GOT3 (cell line): ENCODE measurements at regions not wholly inside any gene's neighbourhood (a gene's known extent, or its start where the extent isn't known, plus 50 kb on each side); places are given as distances from the start of the nearest gene placed in this dataset.
"Not testable (repeated sequence)": the region's sequence is repeated elsewhere in the genome, so short reads cannot be mapped to it uniquely, and the experiment has no call there.

ENCODE experiments used
- DNase-seq: peaks from one replicate; lab custom pipeline; 2025; ENCODE audit warnings: mixed read lengths; lab: John Stamatoyannopoulos, UW

DNA sequence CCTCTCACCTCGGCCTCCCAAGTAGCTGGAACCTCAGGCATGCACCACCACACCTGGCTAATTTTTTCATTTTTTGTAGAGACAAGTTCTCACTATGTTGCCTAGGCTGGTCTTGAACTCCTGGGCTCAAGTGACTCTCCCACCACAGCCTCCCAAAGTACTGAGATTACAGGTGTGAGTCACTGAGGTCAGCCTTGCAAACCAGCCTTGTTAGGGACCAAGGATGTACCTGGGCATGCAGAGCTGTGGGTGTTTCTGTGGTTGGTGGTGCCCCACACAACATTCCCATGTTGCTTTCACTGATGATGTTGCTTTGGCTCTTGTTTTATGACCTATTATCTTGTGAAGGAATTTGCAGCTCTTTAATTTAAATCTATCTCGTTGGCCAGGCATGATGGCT, 54.8 kb downstream of the OTUD1 start:
- no peak for DNase-seq

DNA sequence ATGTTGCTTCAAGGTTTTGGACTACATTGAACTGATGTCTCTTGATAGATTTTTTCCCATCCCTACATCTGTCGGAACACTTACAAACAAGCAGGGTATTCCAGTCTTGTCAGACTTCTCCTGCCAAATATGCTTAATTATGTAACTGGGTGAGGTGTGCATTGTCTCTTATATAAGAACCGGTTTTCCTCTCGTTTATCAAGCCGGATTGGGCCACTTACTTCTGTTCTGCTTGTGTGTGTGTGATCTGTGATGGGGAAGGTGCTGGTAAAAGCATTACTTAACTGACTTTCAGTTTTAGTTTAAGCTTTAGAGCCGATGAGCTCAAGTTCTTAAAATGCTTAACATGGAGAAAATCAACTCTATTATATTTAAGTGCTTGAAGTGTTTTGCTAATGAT, 57.9 kb downstream of the OTUD1 start:
- no peak for DNase-seq

DNA sequence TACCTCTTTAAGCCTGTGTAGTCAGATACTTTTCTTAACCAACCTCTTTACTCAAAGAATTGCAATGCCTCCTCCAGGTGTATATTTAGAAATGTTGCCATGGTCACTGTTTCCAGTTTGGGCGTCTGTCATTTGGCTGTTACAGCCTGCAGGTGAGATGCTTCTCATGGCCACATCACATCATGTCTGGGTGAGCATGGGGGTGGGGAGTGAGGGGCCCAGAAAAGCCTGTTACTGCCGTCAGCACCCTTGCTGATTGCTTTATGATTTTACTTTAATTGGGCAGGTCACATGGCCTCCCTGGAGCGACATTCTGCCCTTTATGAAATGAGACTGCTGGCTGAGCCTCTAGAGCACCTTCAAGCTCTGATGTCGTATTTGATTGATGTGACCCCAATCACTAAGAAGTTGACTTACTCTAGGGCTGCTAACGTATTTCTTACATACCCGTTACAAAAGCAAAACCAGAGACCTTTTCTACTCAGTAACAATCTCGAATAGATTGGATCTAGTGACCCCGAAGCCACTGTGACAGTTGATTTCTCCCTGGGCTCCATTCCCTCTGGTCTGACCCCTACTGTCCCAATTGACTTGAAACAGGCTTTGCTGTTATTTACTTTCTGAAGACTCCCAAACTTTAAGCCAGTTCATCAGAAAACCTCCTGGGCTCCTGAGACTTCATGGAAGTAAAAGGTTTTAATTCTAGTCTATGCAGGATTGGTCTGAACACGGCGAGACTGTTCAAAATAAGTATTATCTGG, 60.7 kb downstream of the OTUD1 start:
- no peak for DNase-seq

DNA sequence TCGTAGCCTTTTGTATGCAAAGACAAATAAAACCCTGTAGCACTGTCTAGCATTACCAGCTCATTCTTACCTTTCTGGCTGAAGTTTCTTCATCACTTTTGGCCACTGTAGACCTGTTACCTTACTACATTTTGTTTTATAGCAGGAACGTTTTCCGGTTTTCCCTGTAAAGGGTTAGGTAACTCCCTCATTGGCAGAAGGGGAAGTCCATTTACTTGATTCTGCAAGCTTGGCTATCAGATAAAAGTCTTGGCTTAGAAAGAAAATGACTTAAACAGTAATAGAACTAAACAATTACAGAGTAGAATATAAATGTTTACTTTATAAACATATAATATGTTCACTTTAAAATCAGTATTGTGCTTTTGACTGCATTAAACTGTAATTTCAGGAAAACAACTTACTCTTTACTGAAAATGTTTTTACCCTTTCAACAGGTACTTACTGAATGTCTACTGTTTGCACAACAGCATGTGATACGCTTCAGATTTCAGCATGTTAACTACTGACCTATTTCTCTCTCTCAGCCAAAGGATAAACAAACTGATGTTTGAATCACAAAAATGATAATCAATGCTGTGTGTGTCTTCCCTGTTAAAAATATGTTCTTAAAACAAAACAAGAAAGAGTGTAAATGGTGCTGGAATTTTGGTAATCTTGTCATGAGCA, 67.1 kb downstream of the OTUD1 start:
- no peak for DNase-seq

DNA sequence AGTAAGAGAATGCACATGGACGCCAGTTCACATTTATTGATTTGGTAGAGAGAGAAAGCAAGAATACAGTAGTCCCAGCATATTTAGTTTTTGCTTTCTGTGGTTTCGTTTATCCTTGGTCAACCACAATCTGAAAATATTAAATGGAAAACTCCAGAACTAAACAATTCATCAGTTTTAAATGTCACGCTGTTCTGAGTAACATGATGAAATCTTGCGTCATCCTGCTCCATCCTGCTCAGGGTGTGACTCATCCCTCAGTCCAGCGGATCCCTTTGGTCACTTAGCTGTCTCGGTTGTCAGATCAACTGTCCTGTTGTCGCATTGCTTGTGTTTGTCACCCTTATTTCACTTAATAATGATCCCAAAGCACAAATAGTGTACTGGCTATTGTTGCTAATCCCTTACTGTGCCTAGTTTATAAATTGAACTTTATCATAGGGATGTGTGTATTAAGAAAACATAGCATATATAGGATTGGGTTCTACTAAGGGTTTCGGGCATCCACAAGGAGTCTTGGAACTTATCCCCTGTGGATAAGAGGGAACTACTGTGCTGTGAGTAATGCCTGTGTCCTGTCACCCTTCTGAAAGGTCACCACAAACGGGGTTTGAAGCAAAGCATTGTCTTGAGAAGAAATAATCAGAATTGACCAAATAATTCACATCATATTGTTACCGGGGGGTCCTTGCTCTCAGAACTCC, 73.6 kb downstream of the OTUD1 start:
- no peak for DNase-seq

DNA sequence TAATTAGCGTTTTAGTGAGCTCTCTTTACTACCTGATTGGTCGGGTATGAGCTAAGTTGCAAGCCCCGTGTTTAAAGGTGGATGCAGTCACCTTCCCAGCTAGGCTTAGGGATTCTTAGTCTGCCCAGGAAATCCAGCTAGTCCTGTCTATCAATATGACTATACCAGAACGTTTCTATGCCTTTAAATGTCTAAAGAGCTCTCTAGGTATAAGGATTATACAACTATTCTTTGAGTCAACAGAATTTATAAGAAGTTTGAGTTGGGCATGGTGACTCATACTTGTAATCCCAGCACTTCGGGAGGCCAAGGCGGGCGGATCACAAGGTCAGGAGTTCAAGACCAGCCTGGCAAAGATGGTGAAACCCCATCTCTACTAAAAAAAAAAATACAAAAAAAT, 74.7 kb downstream of the OTUD1 start:
- DNase-seq: not testable (repeated sequence)

DNA sequence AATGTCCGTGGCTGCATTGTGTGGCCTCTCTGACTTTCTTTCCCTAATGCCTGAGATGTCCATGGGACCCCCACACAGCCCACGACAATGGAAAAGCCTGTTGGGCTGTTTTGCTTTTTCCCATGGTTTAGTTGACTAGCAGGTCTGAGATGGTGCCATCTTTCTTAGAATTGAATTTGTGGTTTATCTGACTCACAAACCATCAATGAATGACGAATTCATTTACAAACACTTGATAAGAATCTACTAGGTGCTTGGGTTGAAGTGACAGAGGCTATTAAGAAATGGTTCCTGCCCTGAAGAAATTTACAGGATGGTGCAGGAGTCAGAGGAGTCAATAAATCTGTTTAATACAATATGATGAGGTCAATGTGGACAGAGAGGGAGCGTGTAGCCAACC, 75.4 kb downstream of the OTUD1 start:
- no peak for DNase-seq

DNA sequence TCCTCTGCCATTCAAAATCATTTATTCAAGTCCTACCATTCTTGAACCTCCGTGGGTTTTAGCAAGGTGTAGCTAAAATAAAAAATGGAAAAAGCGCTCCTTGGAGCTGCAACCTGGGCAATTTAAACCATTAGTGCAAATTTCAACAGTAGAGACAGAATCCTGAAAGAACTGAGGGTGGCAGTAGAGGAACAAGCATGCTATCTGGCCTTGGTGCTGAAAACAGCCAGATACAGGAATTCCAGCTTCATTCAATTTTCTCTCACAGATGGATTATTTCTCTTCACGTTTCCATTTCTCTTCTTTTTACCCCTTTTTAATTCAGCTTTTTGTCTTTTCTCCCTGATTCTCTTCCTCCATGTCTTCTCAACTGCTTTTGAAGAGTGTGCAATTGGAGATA, 77.7 kb downstream of the OTUD1 start:
- DNase-seq: no peak

DNA sequence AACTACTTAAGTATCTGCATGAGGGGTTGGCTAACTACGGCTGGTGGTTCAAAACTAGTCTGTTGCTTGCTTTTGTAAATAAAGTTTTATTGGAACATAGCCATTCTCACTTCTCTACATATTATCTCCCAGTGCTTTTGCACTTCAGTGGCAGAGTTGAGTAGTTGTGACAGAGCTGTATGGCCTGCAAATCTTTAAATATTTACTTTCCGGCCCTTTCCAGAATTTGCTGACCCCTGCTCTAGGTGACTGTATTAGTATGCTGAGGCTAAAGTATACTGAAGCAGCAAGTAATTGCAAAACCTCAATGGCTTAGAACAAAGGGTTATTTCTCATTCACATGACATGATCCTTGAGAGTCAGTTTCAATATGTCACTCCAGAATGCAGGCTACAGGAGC, 78.3 kb downstream of the OTUD1 start:
- no peak for DNase-seq

DNA sequence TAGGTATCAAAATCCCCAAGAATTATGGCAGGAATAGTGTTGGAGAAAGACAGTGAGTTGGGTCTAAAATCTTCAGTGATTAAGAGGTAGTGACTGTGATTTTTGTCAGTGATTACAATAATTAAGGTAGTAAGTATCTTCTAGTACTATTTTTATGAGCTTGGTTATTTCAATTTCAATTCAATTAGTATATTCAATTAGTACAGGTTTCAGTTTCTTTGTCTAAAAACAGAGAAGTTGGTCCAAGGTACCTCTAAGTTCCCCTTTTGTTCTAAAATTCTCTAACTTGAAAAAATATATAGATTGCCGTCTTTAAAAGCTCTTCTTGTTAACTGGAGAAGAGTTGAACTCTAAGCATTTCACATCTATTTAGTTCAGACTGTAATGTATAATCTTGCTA, 82.9 kb downstream of the OTUD1 start:
- DNase-seq: no peak

DNA sequence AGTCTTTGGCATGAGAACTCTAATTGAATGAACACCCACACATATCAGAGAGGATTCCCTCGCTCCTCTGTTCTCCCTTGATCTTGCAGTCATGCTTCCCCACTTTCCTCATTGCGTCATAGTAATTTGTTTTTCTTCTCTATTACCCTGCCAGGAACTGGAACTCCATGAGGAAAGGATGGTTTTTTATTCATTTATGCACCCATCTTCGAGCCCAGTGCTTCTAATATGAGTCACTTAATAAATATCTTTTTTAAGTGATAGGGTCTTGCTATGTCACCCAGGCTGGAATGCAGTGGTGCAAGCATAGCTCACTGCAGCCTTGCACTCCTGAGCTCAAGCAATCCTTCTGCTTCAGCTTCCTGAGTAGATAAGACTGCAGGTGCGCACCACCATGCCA, 83.5 kb downstream of the OTUD1 start:
- DNase-seq: no peak

DNA sequence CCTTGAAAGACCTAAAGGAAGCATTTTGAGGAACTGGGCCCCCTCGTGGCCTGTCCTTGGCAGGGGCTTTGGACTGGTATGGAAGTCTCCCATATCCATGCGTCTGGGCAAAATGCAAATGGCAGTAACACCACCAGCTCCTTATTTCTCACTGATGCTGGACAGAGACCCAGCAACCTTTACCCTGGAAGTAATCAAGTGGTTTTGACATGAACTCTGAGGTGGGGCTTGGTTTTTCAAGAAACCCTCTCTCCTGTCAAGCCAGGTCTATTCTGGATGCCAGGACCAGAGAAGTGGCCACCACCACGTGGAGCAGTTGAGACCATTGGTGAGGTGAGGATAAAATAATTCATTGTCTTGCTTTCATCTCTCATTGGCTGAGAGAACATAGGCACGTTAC, 84.4 kb downstream of the OTUD1 start:
- DNase-seq: no peak

DNA sequence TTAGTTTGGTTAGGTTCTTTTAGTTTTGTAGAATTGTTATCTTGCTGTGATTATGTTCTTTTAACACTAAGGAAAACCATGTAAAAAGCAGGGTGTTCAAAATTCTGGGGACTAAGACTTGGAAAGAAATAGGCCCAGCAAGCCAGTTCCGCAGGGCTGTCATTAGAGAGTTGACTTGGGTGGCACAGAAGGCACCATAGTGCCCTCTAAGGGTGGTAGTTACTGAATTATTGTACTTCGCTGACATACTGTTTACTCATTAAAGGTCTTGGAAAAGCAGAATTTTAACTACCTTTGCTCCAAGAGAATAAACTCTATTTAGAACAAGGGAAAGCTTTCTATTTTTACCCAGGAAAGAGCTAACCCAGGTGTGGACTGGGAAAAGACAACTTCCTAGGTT, 86.5 kb downstream of the OTUD1 start:
- DNase-seq: no peak

DNA sequence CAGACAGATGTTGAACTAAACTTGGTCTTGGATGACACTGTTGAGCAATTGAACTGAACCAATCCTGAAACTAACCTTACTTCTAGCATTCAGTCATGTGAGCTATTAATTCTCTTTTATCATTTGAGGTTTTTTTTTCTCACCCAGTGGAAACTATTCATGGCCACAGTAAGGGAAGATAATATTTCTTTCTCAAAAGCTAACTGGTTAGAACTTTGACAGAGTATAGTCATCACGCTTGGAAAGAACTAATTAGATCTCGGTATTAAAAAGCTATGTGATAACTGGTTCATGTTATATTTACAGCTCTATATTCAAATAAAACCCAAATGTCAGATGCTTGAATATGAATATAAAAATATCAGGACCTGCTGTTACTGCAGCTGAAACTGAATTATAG, 89.5 kb downstream of the OTUD1 start:
- DNase-seq: no peak

DNA sequence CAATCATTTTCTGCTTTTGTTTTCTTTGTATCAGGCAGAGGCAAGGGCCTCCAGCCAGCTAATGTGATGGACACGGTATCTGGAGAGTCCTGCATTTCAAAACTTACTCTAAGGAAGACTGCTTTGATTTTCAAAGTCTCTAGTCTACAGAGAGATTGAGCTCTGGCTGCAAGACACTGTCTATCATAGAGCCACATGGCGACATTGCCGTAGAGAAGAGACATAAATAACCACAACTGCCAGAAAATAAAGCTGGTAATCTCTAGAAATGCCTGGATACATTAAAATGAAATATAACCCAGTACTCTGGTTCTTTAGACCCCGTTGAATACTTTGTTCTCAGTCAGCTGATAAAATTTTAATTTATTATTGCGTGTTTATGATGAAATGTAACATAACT, 90.8 kb downstream of the OTUD1 start:
- DNase-seq: no peak

DNA sequence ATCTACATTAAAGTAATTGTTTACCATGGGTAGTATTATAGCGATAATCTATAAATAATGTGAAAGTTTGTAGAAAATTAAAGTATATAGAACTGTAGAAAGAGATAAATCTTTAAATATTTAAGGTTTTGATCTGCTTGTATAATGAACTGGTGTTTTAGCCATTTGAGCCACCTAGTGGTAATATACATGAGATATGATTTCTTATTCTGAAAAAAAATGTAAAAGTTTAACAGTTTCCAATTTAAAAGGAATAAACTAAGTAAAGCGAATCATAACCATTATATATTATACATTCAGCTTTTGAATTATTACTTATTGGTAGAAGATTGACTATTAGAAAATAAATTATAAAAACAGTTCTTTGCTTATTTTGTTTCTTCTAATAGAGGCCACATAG, 91.2 kb downstream of the OTUD1 start:
- DNase-seq: no peak

DNA sequence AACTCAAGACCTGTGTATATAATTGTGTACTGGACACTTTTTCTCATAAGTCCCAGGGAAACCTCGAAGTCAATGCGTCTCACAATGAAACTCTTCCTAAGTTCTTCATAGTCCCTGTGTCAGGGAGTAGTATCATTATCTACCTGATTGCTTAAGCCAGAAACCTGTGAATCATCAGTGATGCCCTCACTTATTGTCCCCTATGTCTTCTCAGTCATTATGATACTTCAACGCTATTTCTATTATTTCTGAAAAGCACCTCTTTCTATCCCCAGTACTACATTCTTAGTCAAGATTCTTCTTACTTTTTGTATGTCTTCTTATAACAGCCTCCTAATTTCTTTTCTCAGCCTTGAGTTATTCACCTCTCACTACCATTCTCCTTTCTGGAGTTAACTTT, 94.3 kb downstream of the OTUD1 start:
- no peak for DNase-seq

DNA sequence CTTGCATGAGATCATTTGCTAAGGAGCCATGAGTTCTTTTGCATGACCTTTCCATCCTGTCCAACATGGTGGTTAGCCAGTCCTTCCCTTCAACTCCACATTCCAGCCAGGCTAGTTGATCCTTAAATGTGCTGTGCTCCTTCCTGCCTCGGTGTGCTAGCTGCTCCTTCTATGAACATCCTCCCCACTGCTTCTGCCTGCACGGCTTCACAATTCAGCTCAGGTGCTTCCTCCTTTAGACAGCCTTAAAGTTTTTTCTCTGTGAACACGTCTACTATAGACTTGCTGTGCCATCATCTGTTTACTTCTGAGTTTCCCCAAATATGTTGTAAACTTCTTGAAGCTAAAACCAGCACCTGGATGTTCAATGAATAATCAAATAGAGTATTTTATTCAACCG, 95.5 kb downstream of the OTUD1 start:
- no peak for DNase-seq

DNA sequence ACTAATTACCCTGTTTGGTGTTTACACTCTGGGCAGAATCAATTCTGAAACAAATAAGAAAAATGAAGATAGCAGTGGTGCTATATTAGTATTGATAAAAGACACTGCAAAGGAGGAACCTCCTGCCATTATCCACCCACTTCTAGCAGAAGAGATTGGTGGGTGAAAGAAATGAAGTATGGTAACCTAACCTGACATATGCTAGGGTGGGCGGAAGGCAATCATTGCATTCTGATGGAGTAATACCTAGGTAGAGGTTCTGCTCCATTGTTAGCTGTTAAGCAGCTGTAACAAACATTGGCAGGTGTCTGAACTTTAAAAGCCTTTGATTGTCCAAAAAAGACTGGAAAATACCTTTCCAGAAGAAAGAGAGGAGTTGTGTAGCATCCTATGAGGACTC, 95.9 kb downstream of the OTUD1 start:
- no peak for DNase-seq

DNA sequence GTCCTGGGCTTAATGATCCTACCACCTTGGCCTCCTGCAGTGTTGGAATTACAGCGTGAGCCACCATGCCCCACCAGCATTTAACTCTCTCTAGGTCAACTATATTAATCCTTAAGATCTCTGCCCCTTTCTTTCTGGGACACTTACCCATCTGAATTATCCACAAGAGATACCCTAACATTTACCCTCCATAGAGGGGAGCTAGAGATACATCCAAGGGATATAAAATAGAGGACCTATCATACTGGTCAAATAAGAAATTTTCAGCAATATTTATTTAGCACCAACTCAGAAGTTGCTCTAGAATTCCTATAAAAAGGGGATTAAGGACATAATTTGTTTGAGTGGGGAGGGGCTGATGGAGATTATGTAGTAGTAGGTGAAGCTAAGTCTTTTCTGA, 96.5 kb downstream of the OTUD1 start:
- no peak for DNase-seq

DNA sequence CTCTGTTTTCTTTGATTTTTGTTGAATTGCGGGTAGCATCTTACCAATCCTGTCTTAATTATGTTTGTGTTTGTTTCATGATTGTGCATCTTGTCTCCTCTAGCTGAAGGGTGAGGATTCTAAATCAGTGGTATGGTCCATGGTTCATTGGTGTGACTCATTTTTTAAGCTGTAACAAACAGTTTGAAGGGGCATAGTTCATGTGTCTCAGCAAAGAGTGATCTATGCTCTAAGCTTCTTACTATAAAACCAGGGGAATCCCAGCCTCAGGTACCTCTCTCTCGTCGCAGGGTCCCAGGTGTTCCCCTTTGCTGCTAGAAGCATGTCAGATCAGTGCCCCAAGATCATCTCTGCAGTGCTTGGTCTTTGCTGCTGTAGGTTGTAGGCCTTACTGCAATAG, 100.1 kb downstream of the OTUD1 start:
- no peak for DNase-seq

DNA sequence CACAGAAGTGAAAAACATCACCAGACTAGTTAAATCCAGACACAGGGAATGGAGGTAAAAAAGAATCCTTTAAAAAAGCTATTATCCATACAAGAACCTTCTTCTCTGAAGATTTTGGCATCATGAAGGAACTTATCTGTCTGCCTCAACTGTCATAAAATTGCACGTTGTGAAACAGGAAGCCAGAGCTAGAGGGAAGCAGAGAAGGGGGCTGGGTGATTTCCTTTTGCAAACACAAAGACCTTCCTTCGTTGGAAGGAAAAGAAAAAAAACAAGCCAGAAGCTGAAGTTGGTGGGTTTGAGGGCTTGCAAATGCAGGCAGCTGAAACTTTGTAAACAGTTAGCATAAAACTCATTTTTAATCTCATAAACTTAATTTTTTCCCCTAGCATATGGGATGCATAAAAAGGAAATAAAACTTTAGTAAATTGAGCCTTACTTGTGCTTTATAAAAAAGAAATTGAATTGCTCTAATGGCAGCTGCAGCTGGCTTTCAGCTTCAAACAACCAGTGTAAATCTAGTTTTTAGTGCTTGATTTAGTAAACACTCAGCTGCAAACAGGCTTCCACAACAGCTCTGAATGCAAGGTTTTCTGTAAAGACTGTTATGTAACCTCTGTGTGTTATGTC, 101.6 kb downstream of the OTUD1 start:
- DNase-seq: no peak
